Ascending aorta (tissue), 2 donors: ENCODE measurements at regions not wholly inside any gene's neighbourhood (a gene's known extent, or its start where the extent isn't known, plus 50 kb on each side); places are given as distances from the start of the nearest gene placed in this dataset.

Experiments used
- DNase-seq, 2 donors: peaks; one replicate each; pipeline ENCODE4 v3.0.0-alpha.2; 2019; ENCODE audit warnings: low spot score in 2 of 2
- H3K27ac ChIP-seq, 2 donors: fragments of 200-600 bp; sonication (generic); one replicate each; pipeline ENCODE4 v1.5.1; 2016 to 2017; ENCODE audit warnings: mild to moderate bottlenecking in 1 of 2
- H3K27me3 ChIP-seq: fragments of 200-600 bp; sonication (generic); one replicate; pipeline ENCODE4 v1.5.1; 2017
- H3K36me3 ChIP-seq, 2 donors: fragments of 200-600 bp; sonication (generic); one replicate each; pipeline ENCODE4 v1.5.1; 2016
- H3K4me1 ChIP-seq, 2 donors: fragments of 200-600 bp; sonication (generic); one replicate each; pipeline ENCODE4 v1.5.1; 2016 to 2017; ENCODE audit warnings: mild to moderate bottlenecking in 1 of 2
- H3K4me3 ChIP-seq, 2 donors: fragments of 200-600 bp; sonication (generic); one replicate each; pipeline ENCODE4 v1.5.1; 2016 to 2017; ENCODE audit warnings: mild to moderate bottlenecking in 1 of 2
- H3K9me3 ChIP-seq, 2 donors: fragments of 200-600 bp; sonication (generic); one replicate each; pipeline ENCODE4 v1.5.1; 2016
- CTCF ChIP-seq, 3 experiments: fragments of 200-600 bp in 2 of 3; fragments of 450-650 bp in 1 of 3; sonication (generic) in 2 of 3; IDR thresholded peaks; one replicate each; pipeline ENCODE4 v1.5.1; 2016 to 2019; ENCODE audit warnings: antibody characterized with exemption in 3 of 3, mild to moderate bottlenecking in 1 of 3, moderate library complexity in 1 of 3
- intact Hi-C: fragments of 100-400 bp; cut with DNase I; formaldehyde crosslinking; loops from one replicate; pipeline ENCODE4 v1.15.1; 2023

- Histone ChIP-seq H3K36me3 (no peaks in the 10 kb centered on the region), H3K27ac (no peak overlapping the region), H3K9me3 (no peaks in the 10 kb centered on the region), H3K4me3 (no peak overlapping the region), H3K27me3 (no peaks in the 10 kb centered on the region), H3K4me1 (no peaks in the 10 kb centered on the region)
- no peak for DNase-seq
- no peak for TF ChIP-seq CTCF (IDR thresholded peaks at IDR 0.05)
- intact Hi-C loops: no loop called here
These were observed 202.7 kb downstream of the SPATA31D1 start for GRCh38 chr9:82191082-82191770.

GRCh38 chr9:82192211-82192610, 203.6 kb downstream of the SPATA31D1 start:
- no peaks in the 10 kb centered on the region for H3K27me3 ChIP-seq
- no peak overlapping the region for H3K4me3 ChIP-seq
- no peak for TF ChIP-seq CTCF (IDR thresholded peaks at IDR 0.05)
- no peaks in the 10 kb centered on the region for H3K9me3 ChIP-seq
- H3K4me1 ChIP-seq: no peaks in the 10 kb centered on the region
- no peaks in the 10 kb centered on the region for H3K36me3 ChIP-seq
- no peak overlapping the region for H3K27ac ChIP-seq
- DNase-seq: no peak
- intact Hi-C loops: no loop called here

- intact Hi-C loops: no loop called here
- Histone ChIP-seq H3K4me1 (no peaks in the 10 kb centered on the region), H3K9me3 (no peaks in the 10 kb centered on the region), H3K27me3 (no peaks in the 10 kb centered on the region), H3K27ac (no peak overlapping the region), H3K36me3 (no peaks in the 10 kb centered on the region), H3K4me3 (no peak overlapping the region)
- DNase-seq: no peak
- TF ChIP-seq CTCF (IDR thresholded peaks at IDR 0.05): no peak
These were observed 208.3 kb downstream of the SPATA31D1 start for GRCh38 chr9:82196622-82197441.

- intact Hi-C loops: no loop called here
- Histone ChIP-seq H3K9me3 (no peaks in the 10 kb centered on the region), H3K4me1 (no peaks in the 10 kb centered on the region), H3K27me3 (no peaks in the 10 kb centered on the region), H3K27ac (no peak overlapping the region), H3K36me3 (no peaks in the 10 kb centered on the region), H3K4me3 (no peak overlapping the region)
- DNase-seq: no peak
- no peak for TF ChIP-seq CTCF (IDR thresholded peaks at IDR 0.05)
These were observed 212.6 kb downstream of the SPATA31D1 start for GRCh38 chr9:82201196-82201595.

GRCh38 chr9:82202808-82203207, 214.2 kb downstream of the SPATA31D1 start:
- no peaks in the 10 kb centered on the region for H3K27me3 ChIP-seq
- intact Hi-C loops: no loop called here

More at GRCh38 chr9:82202808-82203207, 214.2 kb downstream of the SPATA31D1 start:
- Histone ChIP-seq H3K27ac (no peak overlapping the region), H3K4me1 (no peaks in the 10 kb centered on the region), H3K9me3 (no peaks in the 10 kb centered on the region), H3K36me3 (no peaks in the 10 kb centered on the region), H3K4me3 (no peak overlapping the region)
- DNase-seq: no peak
- no peak for TF ChIP-seq CTCF (IDR thresholded peaks at IDR 0.05)
